ENCODE measurements at regions not wholly inside any gene's neighbourhood (a gene's known extent, or its start where the extent isn't known, plus 50 kb on each side); places are given as distances from the start of the nearest gene placed in this dataset.

GRCh38 chr12:98064501-98064900, 450.9 kb upstream of the TMPO start:
- no peak overlapping the region for H3K4me3 ChIP-seq (ENCODE audit: low read depth, low read length)
- TF ChIP-seq CTCF (conservative IDR thresholded peaks at IDR 0.05; ENCODE audit: low read depth, low read length): no peak
- DNase-seq (ENCODE audit: low read depth): no peak

GRCh38 chr12:98067795-98068194, 447.6 kb upstream of the TMPO start:
- DNase-seq (ENCODE audit: low read depth): no peak
- no peak for TF ChIP-seq CTCF (conservative IDR thresholded peaks at IDR 0.05; ENCODE audit: low read depth, low read length)
- H3K4me3 ChIP-seq (ENCODE audit: low read depth, low read length): no peak overlapping the region

GRCh38 chr12:98073610-98074009, 441.8 kb upstream of the TMPO start:
- no peak for TF ChIP-seq CTCF (conservative IDR thresholded peaks at IDR 0.05; ENCODE audit: low read depth, low read length)
- H3K4me3 ChIP-seq (ENCODE audit: low read depth, low read length): no peak overlapping the region
- no peak for DNase-seq (ENCODE audit: low read depth)

GRCh38 chr12:98074286-98074685, 441.1 kb upstream of the TMPO start:
- no peak for TF ChIP-seq CTCF (conservative IDR thresholded peaks at IDR 0.05; ENCODE audit: low read depth, low read length)
- no peak for DNase-seq (ENCODE audit: low read depth)
- no peak overlapping the region for H3K4me3 ChIP-seq (ENCODE audit: low read depth, low read length)

GRCh38 chr12:98084391-98084790, 431.0 kb upstream of the TMPO start:
- DNase-seq (ENCODE audit: low read depth): no peak
- H3K4me3 ChIP-seq (ENCODE audit: low read depth, low read length): no peak overlapping the region
- no peak for TF ChIP-seq CTCF (conservative IDR thresholded peaks at IDR 0.05; ENCODE audit: low read depth, low read length)

GRCh38 chr12:98085046-98085755, 430.2 kb upstream of the TMPO start:
- DNase-seq (ENCODE audit: low read depth): no peak
- no peak for TF ChIP-seq CTCF (conservative IDR thresholded peaks at IDR 0.05; ENCODE audit: low read depth, low read length)
- H3K4me3 ChIP-seq (ENCODE audit: low read depth, low read length): no peak overlapping the region

GRCh38 chr12:98090731-98091130, 424.7 kb upstream of the TMPO start:
- TF ChIP-seq CTCF (conservative IDR thresholded peaks at IDR 0.05; ENCODE audit: low read depth, low read length): no peak
- no peak overlapping the region for H3K4me3 ChIP-seq (ENCODE audit: low read depth, low read length)
- DNase-seq (ENCODE audit: low read depth): no peak

Data from epithelial cell of proximal tubule (primary cell).